GM19455 (cell line): ENCODE measurements at regions not wholly inside any gene's neighbourhood (a gene's known extent, or its start where the extent isn't known, plus 50 kb on each side); places are given as distances from the start of the nearest gene placed in this dataset.

Experiments used
- ATAC-seq: cut with Tn5 transposase; IDR thresholded peaks from one replicate; pipeline ENCODE4 v1.9.1; 2021; ENCODE audit not compliant: unreplicated experiment

- ATAC-seq: no peak
Measured at GRCh38 chr11:92812841-92813240, 156.6 kb upstream of the MTNR1B start.

- ATAC-seq: no peak
Measured at GRCh38 chr11:92819830-92820229, 149.6 kb upstream of the MTNR1B start.

- no peak for ATAC-seq
Measured at GRCh38 chr11:92820860-92821259, 148.6 kb upstream of the MTNR1B start.

- no peak for ATAC-seq
Measured at GRCh38 chr11:92822410-92822809, 147.0 kb upstream of the MTNR1B start.

GRCh38 chr11:92826136-92826535, 143.3 kb upstream of the MTNR1B start:
- ATAC-seq: no peak

- ATAC-seq: no peak
Measured at GRCh38 chr11:92826603-92827002, 142.8 kb upstream of the MTNR1B start.

GRCh38 chr11:92827132-92827531, 142.3 kb upstream of the MTNR1B start:
- ATAC-seq: no peak

- ATAC-seq: no peak
Measured at GRCh38 chr11:92828556-92828955, 140.9 kb upstream of the MTNR1B start.

- no peak for ATAC-seq
Measured at GRCh38 chr11:92829121-92829520, 140.3 kb upstream of the MTNR1B start.

- ATAC-seq: no peak
Measured at GRCh38 chr11:92829671-92830070, 139.8 kb upstream of the MTNR1B start.

GRCh38 chr11:92830377-92831155, 138.9 kb upstream of the MTNR1B start:
- ATAC-seq: no peak

GRCh38 chr11:92834296-92835020, 135.0 kb upstream of the MTNR1B start:
- no peak for ATAC-seq

GRCh38 chr11:92837595-92837994, 131.9 kb upstream of the MTNR1B start:
- no peak for ATAC-seq

- no peak for ATAC-seq
Measured at GRCh38 chr11:92838759-92839310, 130.6 kb upstream of the MTNR1B start.

- ATAC-seq: no peak
Measured at GRCh38 chr11:92839450-92839849, 130.0 kb upstream of the MTNR1B start.

GRCh38 chr11:92841719-92842118, 127.7 kb upstream of the MTNR1B start:
- ATAC-seq: no peak

GRCh38 chr11:92843455-92843854, 126.0 kb upstream of the MTNR1B start:
- ATAC-seq: no peak

GRCh38 chr11:92844197-92844596, 125.3 kb upstream of the MTNR1B start:
- no peak for ATAC-seq

- no peak for ATAC-seq
Measured at GRCh38 chr11:92845390-92845789, 124.1 kb upstream of the MTNR1B start.

GRCh38 chr11:92845805-92846204, 123.6 kb upstream of the MTNR1B start:
- ATAC-seq: no peak

- no peak for ATAC-seq
Measured at GRCh38 chr11:92846491-92847125, 122.8 kb upstream of the MTNR1B start.

- ATAC-seq: no peak
Measured at GRCh38 chr11:92848578-92848977, 120.9 kb upstream of the MTNR1B start.
